ENCODE measurements at regions not wholly inside any gene's neighbourhood (a gene's known extent, or its start where the extent isn't known, plus 50 kb on each side); places are given as distances from the start of the nearest gene placed in this dataset.

DNA sequence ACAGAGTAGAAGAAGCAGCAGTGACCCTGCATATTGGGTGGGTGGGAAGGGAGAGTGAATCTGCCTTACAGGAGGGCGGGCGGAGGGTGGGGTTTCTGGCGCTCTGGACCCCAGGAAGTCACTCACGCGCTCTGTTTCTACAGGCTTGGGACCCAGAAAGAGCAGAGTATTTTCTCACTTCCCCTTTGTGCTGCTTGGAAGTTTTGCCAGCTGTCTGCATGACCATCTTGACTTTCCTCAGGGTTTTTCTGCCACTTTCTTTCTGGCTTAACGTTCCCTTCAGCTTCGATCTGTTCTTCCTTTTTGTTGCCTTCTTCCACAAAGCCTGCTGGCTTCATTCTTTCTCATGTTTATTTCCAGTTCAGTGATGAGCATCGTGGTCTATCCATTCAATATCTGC is 383.1 kb downstream of the GALR1 start:
- H3K27me3 ChIP-seq (replicated peaks; ENCODE audit: insufficient read depth): no peaks in the 10 kb centered on the region
- H3K36me3 ChIP-seq (ENCODE audit: low read depth): no peaks in the 10 kb centered on the region
- H3K9me2 ChIP-seq (ENCODE audit: insufficient read depth): no peaks in the 10 kb centered on the region
- in situ Hi-C loops (cut with MboI): no loop called here
- 45 to 50% methylated on average over 8 of the region's 8 CpGs for WGBS, 2 experiments (ENCODE audit: low coverage in 1 of 2, low lambda C conversion rate in 2 of 2, missing lambda C conversion rate in 2 of 2)
- H3K79me2 ChIP-seq (ENCODE audit: insufficient read depth): no peaks in the 10 kb centered on the region
- no peak overlapping the region for H2AFZ ChIP-seq
- H3K4me1 ChIP-seq (ENCODE audit: insufficient read depth): no peaks in the 10 kb centered on the region
- no peak overlapping the region for H3K9ac ChIP-seq
- H4K20me1 ChIP-seq (ENCODE audit: insufficient read depth): no peaks in the 10 kb centered on the region
- DNase-seq: no peak
- H3K27ac ChIP-seq: no peak overlapping the region
- no peak for TF ChIP-seq EZH2 (IDR thresholded peaks at IDR 0.05; ENCODE audit: insufficient read depth, poor library complexity, severe bottlenecking)
- no peak for TF ChIP-seq EZH2phosphoT487 (IDR thresholded peaks at IDR 0.05; ENCODE audit: insufficient read depth, low read depth)
- H3F3A ChIP-seq (ENCODE audit: insufficient read depth): no peaks in the 10 kb centered on the region
- H3K4me2 ChIP-seq (ENCODE audit: unreplicated experiment): no peak overlapping the region
- no peaks in the 10 kb centered on the region for H3K9me3 ChIP-seq (ENCODE audit: low read depth)
- no peak overlapping the region for H3K4me3 ChIP-seq

- WGBS, 2 experiments (ENCODE audit: low coverage in 1 of 2, low lambda C conversion rate in 2 of 2, missing lambda C conversion rate in 2 of 2): 47 to 56% methylated on average over 7 of the region's 7 CpGs
- Histone ChIP-seq H3K27ac (no peak overlapping the region), H2AFZ (no peak overlapping the region), H3K4me1 (ENCODE audit: insufficient read depth) (no peaks in the 10 kb centered on the region), H3K36me3 (ENCODE audit: low read depth) (no peaks in the 10 kb centered on the region), H4K20me1 (ENCODE audit: insufficient read depth) (no peaks in the 10 kb centered on the region), H3K9me2 (ENCODE audit: insufficient read depth) (no peaks in the 10 kb centered on the region), H3K4me3 (no peak overlapping the region), H3K79me2 (ENCODE audit: insufficient read depth) (no peaks in the 10 kb centered on the region), H3K27me3 (replicated peaks; ENCODE audit: insufficient read depth) (no peaks in the 10 kb centered on the region), H3F3A (ENCODE audit: insufficient read depth) (no peaks in the 10 kb centered on the region), H3K4me2 (ENCODE audit: unreplicated experiment) (no peak overlapping the region), H3K9me3 (ENCODE audit: low read depth) (no peaks in the 10 kb centered on the region), H3K9ac (no peak overlapping the region)
- in situ Hi-C loops (cut with MboI): no loop called here
- TF ChIP-seq EZH2 (IDR thresholded peaks at IDR 0.05; ENCODE audit: insufficient read depth, poor library complexity, severe bottlenecking) (no peak), EZH2phosphoT487 (IDR thresholded peaks at IDR 0.05; ENCODE audit: insufficient read depth, low read depth) (no peak)
- DNase-seq: no peak
Measured at GRCh38 chr18:77634494-77634893, 384.8 kb downstream of the GALR1 start.

DNA sequence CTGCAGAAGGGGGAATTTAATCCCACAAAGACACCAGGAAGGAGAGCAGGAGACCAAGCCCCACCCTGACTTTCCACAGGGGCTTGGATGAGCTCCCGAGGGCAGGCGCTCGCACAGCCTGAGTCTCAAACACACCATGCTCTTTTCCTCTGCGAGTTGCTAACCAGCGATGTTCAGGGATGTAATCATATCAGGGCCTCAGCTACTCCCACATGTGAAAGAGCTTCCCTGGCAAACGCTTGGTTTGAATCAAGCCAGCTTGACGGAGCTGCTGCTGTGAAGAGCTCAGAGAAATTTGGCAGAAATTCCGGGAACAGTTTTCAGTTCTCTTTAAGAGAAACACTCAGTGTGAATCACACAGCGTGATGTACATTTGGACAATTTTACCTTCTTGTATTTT is 385.8 kb downstream of the GALR1 start:
- TF ChIP-seq EZH2 (IDR thresholded peaks at IDR 0.05; ENCODE audit: insufficient read depth, poor library complexity, severe bottlenecking): no peak
- no peak for TF ChIP-seq EZH2phosphoT487 (IDR thresholded peaks at IDR 0.05; ENCODE audit: insufficient read depth, low read depth)
- Histone ChIP-seq H3K36me3 (ENCODE audit: low read depth) (no peaks in the 10 kb centered on the region), H3K9me2 (ENCODE audit: insufficient read depth) (no peaks in the 10 kb centered on the region), H3K4me1 (ENCODE audit: insufficient read depth) (no peaks in the 10 kb centered on the region), H3F3A (ENCODE audit: insufficient read depth) (no peaks in the 10 kb centered on the region), H2AFZ (no peak overlapping the region), H3K27me3 (replicated peaks; ENCODE audit: insufficient read depth) (no peaks in the 10 kb centered on the region), H4K20me1 (ENCODE audit: insufficient read depth) (no peaks in the 10 kb centered on the region), H3K4me2 (ENCODE audit: unreplicated experiment) (no peak overlapping the region), H3K79me2 (ENCODE audit: insufficient read depth) (no peaks in the 10 kb centered on the region), H3K9me3 (ENCODE audit: low read depth) (no peaks in the 10 kb centered on the region), H3K9ac (no peak overlapping the region), H3K4me3 (no peak overlapping the region), H3K27ac (no peak overlapping the region)
- DNase-seq: peak; percentile 3
- in situ Hi-C loops (cut with MboI): no loop called here
- 2% methylated on average over 9 of the region's 9 CpGs for WGBS, 2 experiments (ENCODE audit: low coverage in 1 of 2, low lambda C conversion rate in 2 of 2, missing lambda C conversion rate in 2 of 2)

DNA sequence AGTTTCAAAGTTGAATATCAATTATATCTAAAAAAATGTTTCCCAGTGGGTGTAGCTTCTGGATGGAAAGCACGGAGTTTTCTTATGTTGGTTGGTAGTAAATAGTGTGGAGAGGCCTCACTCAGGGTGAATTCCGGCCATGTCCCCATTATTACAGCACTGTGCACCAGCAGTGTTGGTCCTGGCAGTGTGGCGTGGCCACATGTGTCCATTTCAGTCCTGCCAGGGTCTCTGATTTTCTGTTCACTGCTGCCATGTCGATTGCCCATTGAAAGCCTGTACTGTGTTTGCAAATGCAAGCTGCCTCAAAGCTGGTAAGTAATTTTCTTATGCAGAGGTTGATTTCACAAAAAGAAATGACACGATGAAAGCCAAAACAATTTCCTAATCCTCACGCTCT is 386.2 kb downstream of the GALR1 start:
- no peaks in the 10 kb centered on the region for H3F3A ChIP-seq (ENCODE audit: insufficient read depth)
- 1 to 3% methylated on average over 6 of the region's 6 CpGs for WGBS, 2 experiments (ENCODE audit: low coverage in 1 of 2, low lambda C conversion rate in 2 of 2, missing lambda C conversion rate in 2 of 2)
- H3K4me1 ChIP-seq (ENCODE audit: insufficient read depth): no peaks in the 10 kb centered on the region
- no peaks in the 10 kb centered on the region for H4K20me1 ChIP-seq (ENCODE audit: insufficient read depth)
- H3K36me3 ChIP-seq (ENCODE audit: low read depth): no peaks in the 10 kb centered on the region
- no peaks in the 10 kb centered on the region for H3K79me2 ChIP-seq (ENCODE audit: insufficient read depth)
- no peaks in the 10 kb centered on the region for H3K9me3 ChIP-seq (ENCODE audit: low read depth)
- in situ Hi-C loops (cut with MboI): no loop called here
- no peak overlapping the region for H2AFZ ChIP-seq
- TF ChIP-seq EZH2phosphoT487 (IDR thresholded peaks at IDR 0.05; ENCODE audit: insufficient read depth, low read depth) (no peak), EZH2 (IDR thresholded peaks at IDR 0.05; ENCODE audit: insufficient read depth, poor library complexity, severe bottlenecking) (no peak)
- DNase-seq: no peak
- H3K4me2 ChIP-seq (ENCODE audit: unreplicated experiment): no peak overlapping the region
- no peak overlapping the region for H3K27ac ChIP-seq
- H3K4me3 ChIP-seq: no peak overlapping the region
- H3K9ac ChIP-seq: no peak overlapping the region
- no peaks in the 10 kb centered on the region for H3K9me2 ChIP-seq (ENCODE audit: insufficient read depth)
- H3K27me3 ChIP-seq (replicated peaks; ENCODE audit: insufficient read depth): no peaks in the 10 kb centered on the region
